22Rv1 (cell line): ENCODE measurements at regions not wholly inside any gene's neighbourhood (a gene's known extent, or its start where the extent isn't known, plus 50 kb on each side); places are given as distances from the start of the nearest gene placed in this dataset.

Source experiments
- H3K27ac ChIP-seq: fragments of 450-650 bp; 2 replicates; pipeline ENCODE4 v1.5.1; 2017
- CTCF ChIP-seq: fragments of 450-650 bp; IDR thresholded peaks from 2 replicates; pipeline ENCODE4 v1.5.1; 2017; ENCODE audit warnings: mild to moderate bottlenecking
- ZFX ChIP-seq: fragments of 450-650 bp; IDR thresholded peaks from 2 replicates; pipeline ENCODE4 v1.6.1; 2017; ENCODE audit warnings: antibody characterized with exemption, borderline replicate concordance

- H3K27ac ChIP-seq, result no peak overlapping the region
- TF ChIP-seq ZFX, result no peak
- no peak for TF ChIP-seq CTCF
Observed at GRCh38 chr3:99339222-99339621, 299.2 kb upstream of the COL8A1 start.

GRCh38 chr3:99332718-99333117 lies 305.7 kb upstream of the COL8A1 start:
- TF ChIP-seq ZFX (no peak), CTCF (no peak)
- H3K27ac ChIP-seq, result no peak overlapping the region

- TF ChIP-seq ZFX, result no peak
- H3K27ac ChIP-seq, result no peak overlapping the region
Observed at GRCh38 chr3:99332276-99332675, 306.1 kb upstream of the COL8A1 start.

- no peak overlapping the region for H3K27ac ChIP-seq
- TF ChIP-seq ZFX (no peak), CTCF (no peak)
Observed at GRCh38 chr3:99330924-99331532, 307.4 kb upstream of the COL8A1 start.

GRCh38 chr3:99330281-99330680 lies 308.1 kb upstream of the COL8A1 start:
- TF ChIP-seq ZFX (no peak), CTCF (no peak)
- no peak overlapping the region for H3K27ac ChIP-seq

GRCh38 chr3:99325402-99325801 lies 313.0 kb upstream of the COL8A1 start:
- no peak for TF ChIP-seq CTCF
- no peak for TF ChIP-seq ZFX
- H3K27ac ChIP-seq, result no peak overlapping the region

GRCh38 chr3:99324636-99325203 lies 313.7 kb upstream of the COL8A1 start:
- H3K27ac ChIP-seq, result no peak overlapping the region
- no peak for TF ChIP-seq CTCF
- no peak for TF ChIP-seq ZFX

GRCh38 chr3:99323940-99324339 lies 314.5 kb upstream of the COL8A1 start:
- no peak for TF ChIP-seq ZFX
- no peak for TF ChIP-seq CTCF
- H3K27ac ChIP-seq, result no peak overlapping the region
